GM18517 (cell line): ENCODE measurements at regions not wholly inside any gene's neighbourhood (a gene's known extent, or its start where the extent isn't known, plus 50 kb on each side); places are given as distances from the start of the nearest gene placed in this dataset.
"Not testable (repeated sequence)": the region's sequence is repeated elsewhere in the genome, so short reads cannot be mapped to it uniquely, and the experiment has no call there.

Experiments
- ATAC-seq: cut with Tn5 transposase; IDR thresholded peaks from one replicate; pipeline ENCODE4 v1.9.1; 2021; ENCODE audit warnings: mild to moderate bottlenecking, moderate library complexity; ENCODE audit not compliant: unreplicated experiment

- ATAC-seq, result no peak
Observed at GRCh38 chr18:35871337-35871736, 101.1 kb upstream of the RMP24 start.

GRCh38 chr18:35875566-35875965 is 96.9 kb upstream of the RMP24 start:
- no peak for ATAC-seq

GRCh38 chr18:35876243-35876642 is 96.2 kb upstream of the RMP24 start:
- ATAC-seq, result no peak

GRCh38 chr18:35880788-35881455 is 91.6 kb upstream of the RMP24 start:
- no peak for ATAC-seq

GRCh38 chr18:35888329-35888728 is 84.2 kb upstream of the RMP24 start:
- no peak for ATAC-seq

- ATAC-seq, result no peak
Observed at GRCh38 chr18:35889677-35890076, 82.8 kb upstream of the RMP24 start.

GRCh38 chr18:35890323-35890722 is 82.2 kb upstream of the RMP24 start:
- no peak for ATAC-seq

- no peak for ATAC-seq
Observed at GRCh38 chr18:35892118-35892517, 80.4 kb upstream of the RMP24 start.

- not testable (repeated sequence) for ATAC-seq
Observed at GRCh38 chr18:35897481-35897880, 75.0 kb upstream of the RMP24 start.

GRCh38 chr18:35904389-35905037 is 68.0 kb upstream of the RMP24 start:
- no peak for ATAC-seq

- no peak for ATAC-seq
Observed at GRCh38 chr18:35905436-35905835, 67.0 kb upstream of the RMP24 start.

- not testable (repeated sequence) for ATAC-seq
Observed at GRCh38 chr18:35906291-35906690, 66.2 kb upstream of the RMP24 start.

GRCh38 chr18:35910327-35910726 is 62.2 kb upstream of the RMP24 start:
- no peak for ATAC-seq

- no peak for ATAC-seq
Observed at GRCh38 chr18:35912332-35912731, 60.1 kb upstream of the RMP24 start.

GRCh38 chr18:35915056-35915455 is 57.4 kb upstream of the RMP24 start:
- ATAC-seq, result no peak

GRCh38 chr18:35917043-35917442 is 55.4 kb upstream of the RMP24 start:
- no peak for ATAC-seq

- no peak for ATAC-seq
Observed at GRCh38 chr18:35918564-35918963, 53.9 kb upstream of the RMP24 start.

- no peak for ATAC-seq
Observed at GRCh38 chr18:35919179-35919578, 53.3 kb upstream of the RMP24 start.

GRCh38 chr18:35920623-35921022 is 51.9 kb upstream of the RMP24 start:
- ATAC-seq, result no peak
